GM11168 (cell line): ENCODE measurements at regions not wholly inside any gene's neighbourhood (a gene's known extent, or its start where the extent isn't known, plus 50 kb on each side); places are given as distances from the start of the nearest gene placed in this dataset.
"Not testable (repeated sequence)": the region's sequence is repeated elsewhere in the genome, so short reads cannot be mapped to it uniquely, and the experiment has no call there.

Source experiments
- in situ Hi-C: fragments of 300-500 bp; cut with MboI; formaldehyde crosslinking; loops from one replicate; pipeline ENCODE4 v1.12.0; 2022; ENCODE audit warnings: low sequenced_read_pairs; ENCODE audit not compliant: unreplicated experiment

- in situ Hi-C loops, result no loop called here
Observed at GRCh38 chr5:158058208-158059120, 199.5 kb upstream of the CLINT1 start.

- in situ Hi-C loops, result no loop called here
Observed at GRCh38 chr5:158056130-158056825, 197.3 kb upstream of the CLINT1 start.

- in situ Hi-C loops, result no loop called here
Observed at GRCh38 chr5:158055111-158055501, 196.2 kb upstream of the CLINT1 start.

- in situ Hi-C loops, result no loop called here
Observed at GRCh38 chr5:158054223-158055110, 195.5 kb upstream of the CLINT1 start.

GRCh38 chr5:158051036-158051435 is 192.1 kb upstream of the CLINT1 start:
- in situ Hi-C loops, result no loop called here

- in situ Hi-C loops, result no loop called here
Observed at GRCh38 chr5:158050421-158050820, 191.5 kb upstream of the CLINT1 start.

GRCh38 chr5:158049459-158049858 is 190.5 kb upstream of the CLINT1 start:
- in situ Hi-C loops, result no loop called here

GRCh38 chr5:158045696-158046095 is 186.8 kb upstream of the CLINT1 start:
- in situ Hi-C loops, result no loop called here

GRCh38 chr5:158039911-158040347 is 181.0 kb upstream of the CLINT1 start:
- in situ Hi-C loops, result no loop called here

GRCh38 chr5:158039441-158039840 is 180.5 kb upstream of the CLINT1 start:
- in situ Hi-C loops, result no loop called here

- in situ Hi-C loops, result not testable (repeated sequence)
Observed at GRCh38 chr5:158036983-158037595, 178.1 kb upstream of the CLINT1 start.

GRCh38 chr5:158034586-158034985 is 175.6 kb upstream of the CLINT1 start:
- in situ Hi-C loops, result not testable (repeated sequence)

GRCh38 chr5:158033724-158034123 is 174.8 kb upstream of the CLINT1 start:
- in situ Hi-C loops, result no loop called here

- in situ Hi-C loops, result no loop called here
Observed at GRCh38 chr5:158033076-158033475, 174.1 kb upstream of the CLINT1 start.

GRCh38 chr5:158032246-158032645 is 173.3 kb upstream of the CLINT1 start:
- in situ Hi-C loops, result no loop called here

- in situ Hi-C loops, result no loop called here
Observed at GRCh38 chr5:158027806-158028775, 169.1 kb upstream of the CLINT1 start.

GRCh38 chr5:158026304-158027031 is 167.5 kb upstream of the CLINT1 start:
- in situ Hi-C loops, result no loop called here

- in situ Hi-C loops, result no loop called here
Observed at GRCh38 chr5:158023266-158023665, 164.3 kb upstream of the CLINT1 start.
